ENCODE measurements at regions not wholly inside any gene's neighbourhood (a gene's known extent, or its start where the extent isn't known, plus 50 kb on each side); places are given as distances from the start of the nearest gene placed in this dataset.
A peak's percentile ranks its signal among the peaks of the same experiment; 100 is the strongest.

- TF ChIP-seq CTCF (IDR thresholded peaks at IDR 0.05; ENCODE audit: low read depth, low read length): no peak
- H3K4me3 ChIP-seq (replicated peaks in 1 of 2; ENCODE audit: low read depth in 2 of 2, low read length in 2 of 2): no peak overlapping the region
- DNase-seq (ENCODE audit: low read depth in 2 of 2): no peak
These were observed 71.0 kb upstream of the GPBP1 start for GRCh38 chr5:57102905-57103255.

GRCh38 chr5:57103317-57103907 lies 70.4 kb upstream of the GPBP1 start:
- no peak for DNase-seq (ENCODE audit: low read depth in 2 of 2)
- no peak overlapping the region for H3K4me3 ChIP-seq (replicated peaks in 1 of 2; ENCODE audit: low read depth in 2 of 2, low read length in 2 of 2)
- no peak for TF ChIP-seq CTCF (IDR thresholded peaks at IDR 0.05; ENCODE audit: low read depth, low read length)

GRCh38 chr5:57106661-57107060 lies 67.2 kb upstream of the GPBP1 start:
- TF ChIP-seq CTCF (IDR thresholded peaks at IDR 0.05; ENCODE audit: low read depth, low read length): no peak
- H3K4me3 ChIP-seq (replicated peaks in 1 of 2; ENCODE audit: low read depth in 2 of 2, low read length in 2 of 2): no peak overlapping the region
- DNase-seq (ENCODE audit: low read depth in 2 of 2): no peak

- TF ChIP-seq CTCF (IDR thresholded peaks at IDR 0.05; ENCODE audit: low read depth, low read length): no peak
- H3K4me3 ChIP-seq (replicated peaks in 1 of 2; ENCODE audit: low read depth in 2 of 2, low read length in 2 of 2): no peak overlapping the region
- DNase-seq (ENCODE audit: low read depth in 2 of 2): no peak
These were observed 61.9 kb upstream of the GPBP1 start for GRCh38 chr5:57111993-57112392.

GRCh38 chr5:57113481-57113880 lies 60.4 kb upstream of the GPBP1 start:
- no peak for TF ChIP-seq CTCF (IDR thresholded peaks at IDR 0.05; ENCODE audit: low read depth, low read length)
- peak in 1 of 2 donors; percentile 3 for DNase-seq (ENCODE audit: low read depth in 2 of 2)
- no peak overlapping the region for H3K4me3 ChIP-seq (replicated peaks in 1 of 2; ENCODE audit: low read depth in 2 of 2, low read length in 2 of 2)

- no peak for TF ChIP-seq CTCF (IDR thresholded peaks at IDR 0.05; ENCODE audit: low read depth, low read length)
- peak in 1 of 2 donors; percentile 15 for DNase-seq (ENCODE audit: low read depth in 2 of 2)
- H3K4me3 ChIP-seq (replicated peaks in 1 of 2; ENCODE audit: low read depth in 2 of 2, low read length in 2 of 2): no peak overlapping the region
These were observed 56.3 kb upstream of the GPBP1 start for GRCh38 chr5:57117596-57117995.

DNA sequence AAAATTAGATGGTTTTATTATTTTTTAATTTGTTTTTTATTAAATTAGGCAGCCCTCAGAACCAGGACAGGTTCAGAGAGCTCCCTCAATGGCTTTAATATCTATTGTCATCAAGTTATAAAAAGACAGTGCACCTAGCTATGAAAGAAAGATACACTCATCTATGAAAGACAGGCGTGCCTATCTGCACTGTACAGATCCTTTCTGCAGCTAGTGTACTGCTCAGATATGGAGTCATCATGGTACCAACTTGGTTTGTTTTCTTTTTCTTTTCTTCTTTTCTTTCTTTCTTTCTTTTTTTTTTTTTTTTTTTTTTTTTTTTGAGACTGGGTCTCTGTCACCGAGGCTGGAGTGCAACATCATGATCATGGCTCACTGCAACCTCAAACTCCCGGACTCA lies 54.8 kb upstream of the GPBP1 start:
- TF ChIP-seq CTCF (IDR thresholded peaks at IDR 0.05; ENCODE audit: low read depth, low read length): no peak
- no peak overlapping the region for H3K4me3 ChIP-seq (replicated peaks in 1 of 2; ENCODE audit: low read depth in 2 of 2, low read length in 2 of 2)
- no peak for DNase-seq (ENCODE audit: low read depth in 2 of 2)
